ENCODE measurements at regions not wholly inside any gene's neighbourhood (a gene's known extent, or its start where the extent isn't known, plus 50 kb on each side); places are given as distances from the start of the nearest gene placed in this dataset.

GRCh38 chr14:58954052-58954451 is 234.4 kb upstream of the DAAM1 start:
- TF ChIP-seq CTCF (IDR thresholded peaks at IDR 0.05) (no peak), EZH2phosphoT487 (IDR thresholded peaks at IDR 0.05) (no peak), EZH2 (IDR thresholded peaks at IDR 0.05) (no peak)

Data from neural progenitor cell (in vitro differentiated cells).